HG02943 (cell line): ENCODE measurements at regions not wholly inside any gene's neighbourhood (a gene's known extent, or its start where the extent isn't known, plus 50 kb on each side); places are given as distances from the start of the nearest gene placed in this dataset.
"Not testable (repeated sequence)": the region's sequence is repeated elsewhere in the genome, so short reads cannot be mapped to it uniquely, and the experiment has no call there.

Experiments used
- ATAC-seq: cut with Tn5 transposase; IDR thresholded peaks from one replicate; pipeline ENCODE4 v1.9.1; 2021; ENCODE audit warnings: mild to moderate bottlenecking, low read depth, moderate library complexity; ENCODE audit not compliant: unreplicated experiment

- ATAC-seq: not testable (repeated sequence)
These were observed 704.3 kb upstream of the NECTIN3 start for GRCh38 chr3:110367289-110367688.

GRCh38 chr3:110375751-110376518 lies 695.7 kb upstream of the NECTIN3 start:
- no peak for ATAC-seq

- ATAC-seq: no peak
These were observed 693.1 kb upstream of the NECTIN3 start for GRCh38 chr3:110378481-110378880.

GRCh38 chr3:110381992-110382391 lies 689.6 kb upstream of the NECTIN3 start:
- ATAC-seq: no peak

- ATAC-seq: no peak
These were observed 688.3 kb upstream of the NECTIN3 start for GRCh38 chr3:110383356-110383755.

GRCh38 chr3:110384601-110385000 lies 687.0 kb upstream of the NECTIN3 start:
- ATAC-seq: no peak

GRCh38 chr3:110389005-110389404 lies 682.6 kb upstream of the NECTIN3 start:
- ATAC-seq: no peak

GRCh38 chr3:110390372-110390771 lies 681.2 kb upstream of the NECTIN3 start:
- no peak for ATAC-seq

- no peak for ATAC-seq
These were observed 680.6 kb upstream of the NECTIN3 start for GRCh38 chr3:110391042-110391441.

- ATAC-seq: no peak
These were observed 679.8 kb upstream of the NECTIN3 start for GRCh38 chr3:110391640-110392395.

GRCh38 chr3:110393941-110394340 lies 677.7 kb upstream of the NECTIN3 start:
- ATAC-seq: no peak

- no peak for ATAC-seq
These were observed 674.5 kb upstream of the NECTIN3 start for GRCh38 chr3:110397115-110397514.

GRCh38 chr3:110400315-110400714 lies 671.3 kb upstream of the NECTIN3 start:
- no peak for ATAC-seq

GRCh38 chr3:110405830-110406585 lies 665.6 kb upstream of the NECTIN3 start:
- ATAC-seq: no peak

GRCh38 chr3:110413266-110413665 lies 658.4 kb upstream of the NECTIN3 start:
- no peak for ATAC-seq

GRCh38 chr3:110413807-110414748 lies 657.5 kb upstream of the NECTIN3 start:
- no peak for ATAC-seq

GRCh38 chr3:110414855-110415254 lies 656.8 kb upstream of the NECTIN3 start:
- ATAC-seq: no peak

GRCh38 chr3:110419096-110419495 lies 652.5 kb upstream of the NECTIN3 start:
- ATAC-seq: no peak

GRCh38 chr3:110419601-110420000 lies 652.0 kb upstream of the NECTIN3 start:
- no peak for ATAC-seq

GRCh38 chr3:110420158-110420641 lies 651.4 kb upstream of the NECTIN3 start:
- no peak for ATAC-seq
